NCI-H774 (cell line): ENCODE measurements at regions not wholly inside any gene's neighbourhood (a gene's known extent, or its start where the extent isn't known, plus 50 kb on each side); places are given as distances from the start of the nearest gene placed in this dataset.
"Not testable (repeated sequence)": the region's sequence is repeated elsewhere in the genome, so short reads cannot be mapped to it uniquely, and the experiment has no call there.

Experiments
- DNase-seq: peaks from one replicate; lab custom pipeline; 2025; lab: John Stamatoyannopoulos, UW

- DNase-seq = no peak
Measured at GRCh38 chr2:237196409-237196808, 110.7 kb downstream of the COPS8 start.

- DNase-seq = peak; percentile 18
Measured at GRCh38 chr2:237196866-237197618, 111.4 kb downstream of the COPS8 start.

- DNase-seq = no peak
Measured at GRCh38 chr2:237198164-237198855, 112.6 kb downstream of the COPS8 start.

GRCh38 chr2:237199082-237199481 is 113.4 kb downstream of the COPS8 start:
- DNase-seq = no peak

GRCh38 chr2:237199577-237199976 is 113.9 kb downstream of the COPS8 start:
- DNase-seq = no peak

- DNase-seq = no peak
Measured at GRCh38 chr2:237200462-237200861, 114.8 kb downstream of the COPS8 start.

GRCh38 chr2:237201461-237202287 is 116.0 kb downstream of the COPS8 start:
- no peak for DNase-seq

GRCh38 chr2:237202288-237203030 is 116.8 kb downstream of the COPS8 start:
- DNase-seq = no peak

GRCh38 chr2:237205043-237205541 is 119.4 kb downstream of the COPS8 start:
- DNase-seq = no peak

GRCh38 chr2:237205561-237205971 is 119.9 kb downstream of the COPS8 start:
- DNase-seq = no peak

GRCh38 chr2:237207646-237208045 is 122.0 kb downstream of the COPS8 start:
- no peak for DNase-seq

GRCh38 chr2:237208373-237209260 is 122.9 kb downstream of the COPS8 start:
- no peak for DNase-seq

- no peak for DNase-seq
Measured at GRCh38 chr2:237209885-237210284, 124.2 kb downstream of the COPS8 start.

GRCh38 chr2:237210297-237210696 is 124.6 kb downstream of the COPS8 start:
- no peak for DNase-seq

GRCh38 chr2:237210763-237211162 is 125.1 kb downstream of the COPS8 start:
- no peak for DNase-seq

- DNase-seq = not testable (repeated sequence)
Measured at GRCh38 chr2:237212356-237213279, 126.9 kb downstream of the COPS8 start.

- no peak for DNase-seq
Measured at GRCh38 chr2:237213315-237214022, 127.8 kb downstream of the COPS8 start.

- no peak for DNase-seq
Measured at GRCh38 chr2:237214030-237214675, 128.5 kb downstream of the COPS8 start.
